ENCODE measurements at regions not wholly inside any gene's neighbourhood (a gene's known extent, or its start where the extent isn't known, plus 50 kb on each side); places are given as distances from the start of the nearest gene placed in this dataset.

GRCh38 chr22:49212002-49212401 is 615.7 kb downstream of the BRD1 start:
- H3K36me3 ChIP-seq (replicated peaks in 1 of 2; ENCODE audit: control extremely low read depth in 1 of 2, control insufficient read depth in 1 of 2, extremely low read depth in 1 of 2, insufficient read depth in 2 of 2, low read length in 1 of 2) = no peaks in the 10 kb centered on the region
- H3K9ac ChIP-seq (ENCODE audit: low read length) = no peak overlapping the region
- ATAC-seq (ENCODE audit: low read depth) (no peak), DNase-seq (no peak)
- POLR2A ChIA-PET = no interaction called here
- Mint-ChIP-seq H3K9me3 (ENCODE audit: insufficient read depth) (no peaks in the 10 kb centered on the region), H3K27me3 (no peaks in the 10 kb centered on the region), H3K4me1 (no peaks in the 10 kb centered on the region), H3K4me3 (no peak overlapping the region), H3K27ac (no peak overlapping the region)
- no peak for TF ChIP-seq EZH2 (IDR thresholded peaks at IDR 0.05; ENCODE audit: borderline replicate concordance, insufficient read depth, low read depth, low read length, poor library complexity, severe bottlenecking)
- TF ChIP-seq CTCF (IDR thresholded peaks at IDR 0.05) = no peak
- intact Hi-C loops (cut with micrococcal nuclease) = no loop called here
- no peak overlapping the region for H3K4me2 ChIP-seq (replicated peaks; ENCODE audit: low read depth, low read length, poor library complexity, severe bottlenecking)
- WGBS (ENCODE audit: insufficient coverage) = 76% methylated on average over 5 of the region's 5 CpGs
- no peak overlapping the region for H2AFZ ChIP-seq (ENCODE audit: insufficient read depth, low read depth, low read length, poor library complexity, severe bottlenecking)
- peaks cover 0 to 23% (median 0%) of the 10 kb centered on the region in 3 donors for H3K9me3 ChIP-seq (ENCODE audit: control extremely low read depth in 1 of 3, control insufficient read depth in 2 of 3, insufficient read depth in 1 of 3, low read length in 2 of 3)
- CTCF ChIA-PET = no interaction called here
- H4K20me1 ChIP-seq (ENCODE audit: control insufficient read depth, insufficient read depth, low read length, poor library complexity, severe bottlenecking) = no peaks in the 10 kb centered on the region
- H3K79me2 ChIP-seq (ENCODE audit: control insufficient read depth, insufficient read depth, low read length) = no peaks in the 10 kb centered on the region
- H3K27ac ChIP-seq (ENCODE audit: low read length in 2 of 2) = no peak overlapping the region
- no peaks in the 10 kb centered on the region for H3K4me1 ChIP-seq (ENCODE audit: control insufficient read depth in 2 of 2, insufficient read depth in 2 of 2, low read length in 2 of 2)
- H3K27me3 ChIP-seq (replicated peaks in 1 of 4; ENCODE audit: control extremely low read depth in 1 of 4, control insufficient read depth in 3 of 4, insufficient read depth in 4 of 4, low read length in 3 of 4) = peaks cover 0 to 4% (median 0%) of the 10 kb centered on the region in 4 experiments
- no peak overlapping the region for H3K4me3 ChIP-seq (ENCODE audit: control extremely low read depth in 1 of 5, extremely low read depth in 1 of 5, insufficient read depth in 1 of 5, low read depth in 2 of 5, low read length in 4 of 5)

- Histone ChIP-seq H2AFZ (ENCODE audit: insufficient read depth, low read depth, low read length, poor library complexity, severe bottlenecking) (no peak overlapping the region), H3K4me2 (replicated peaks; ENCODE audit: low read depth, low read length, poor library complexity, severe bottlenecking) (no peak overlapping the region), H3K27me3 (replicated peaks in 1 of 4; ENCODE audit: control extremely low read depth in 1 of 4, control insufficient read depth in 3 of 4, insufficient read depth in 4 of 4, low read length in 3 of 4) (peaks cover 0 to 4% (median 0%) of the 10 kb centered on the region in 4 experiments), H3K4me1 (ENCODE audit: control insufficient read depth in 2 of 2, insufficient read depth in 2 of 2, low read length in 2 of 2) (no peaks in the 10 kb centered on the region), H3K36me3 (replicated peaks in 1 of 2; ENCODE audit: control extremely low read depth in 1 of 2, control insufficient read depth in 1 of 2, extremely low read depth in 1 of 2, insufficient read depth in 2 of 2, low read length in 1 of 2) (no peaks in the 10 kb centered on the region), H3K79me2 (ENCODE audit: control insufficient read depth, insufficient read depth, low read length) (no peaks in the 10 kb centered on the region), H3K9ac (ENCODE audit: low read length) (no peak overlapping the region), H4K20me1 (ENCODE audit: control insufficient read depth, insufficient read depth, low read length, poor library complexity, severe bottlenecking) (no peaks in the 10 kb centered on the region), H3K4me3 (ENCODE audit: control extremely low read depth in 1 of 5, extremely low read depth in 1 of 5, insufficient read depth in 1 of 5, low read depth in 2 of 5, low read length in 4 of 5) (no peak overlapping the region), H3K9me3 (ENCODE audit: control extremely low read depth in 1 of 3, control insufficient read depth in 2 of 3, insufficient read depth in 1 of 3, low read length in 2 of 3) (peaks cover 0 to 23% (median 0%) of the 10 kb centered on the region in 3 donors), H3K27ac (ENCODE audit: low read length in 2 of 2) (no peak overlapping the region)
- H3K27ac Mint-ChIP-seq = no peak overlapping the region
- no peak overlapping the region for H3K4me3 Mint-ChIP-seq
- no peaks in the 10 kb centered on the region for H3K4me1 Mint-ChIP-seq
- intact Hi-C loops (cut with micrococcal nuclease) = no loop called here
- ChIA-PET POLR2A (no interaction called here), CTCF (no interaction called here)
- H3K9me3 Mint-ChIP-seq (ENCODE audit: insufficient read depth) = no peaks in the 10 kb centered on the region
- TF ChIP-seq CTCF (IDR thresholded peaks at IDR 0.05) = no peak
- TF ChIP-seq EZH2 (IDR thresholded peaks at IDR 0.05; ENCODE audit: borderline replicate concordance, insufficient read depth, low read depth, low read length, poor library complexity, severe bottlenecking) = no peak
- ATAC-seq (ENCODE audit: low read depth) = no peak
- no peak for DNase-seq
- H3K27me3 Mint-ChIP-seq = no peaks in the 10 kb centered on the region
- 75% methylated on average over 5 of the region's 5 CpGs for WGBS (ENCODE audit: insufficient coverage)
Measured at GRCh38 chr22:49211176-49211575, 616.5 kb downstream of the BRD1 start.
